ENCODE measurements at regions not wholly inside any gene's neighbourhood (a gene's known extent, or its start where the extent isn't known, plus 50 kb on each side); places are given as distances from the start of the nearest gene placed in this dataset.

DNA sequence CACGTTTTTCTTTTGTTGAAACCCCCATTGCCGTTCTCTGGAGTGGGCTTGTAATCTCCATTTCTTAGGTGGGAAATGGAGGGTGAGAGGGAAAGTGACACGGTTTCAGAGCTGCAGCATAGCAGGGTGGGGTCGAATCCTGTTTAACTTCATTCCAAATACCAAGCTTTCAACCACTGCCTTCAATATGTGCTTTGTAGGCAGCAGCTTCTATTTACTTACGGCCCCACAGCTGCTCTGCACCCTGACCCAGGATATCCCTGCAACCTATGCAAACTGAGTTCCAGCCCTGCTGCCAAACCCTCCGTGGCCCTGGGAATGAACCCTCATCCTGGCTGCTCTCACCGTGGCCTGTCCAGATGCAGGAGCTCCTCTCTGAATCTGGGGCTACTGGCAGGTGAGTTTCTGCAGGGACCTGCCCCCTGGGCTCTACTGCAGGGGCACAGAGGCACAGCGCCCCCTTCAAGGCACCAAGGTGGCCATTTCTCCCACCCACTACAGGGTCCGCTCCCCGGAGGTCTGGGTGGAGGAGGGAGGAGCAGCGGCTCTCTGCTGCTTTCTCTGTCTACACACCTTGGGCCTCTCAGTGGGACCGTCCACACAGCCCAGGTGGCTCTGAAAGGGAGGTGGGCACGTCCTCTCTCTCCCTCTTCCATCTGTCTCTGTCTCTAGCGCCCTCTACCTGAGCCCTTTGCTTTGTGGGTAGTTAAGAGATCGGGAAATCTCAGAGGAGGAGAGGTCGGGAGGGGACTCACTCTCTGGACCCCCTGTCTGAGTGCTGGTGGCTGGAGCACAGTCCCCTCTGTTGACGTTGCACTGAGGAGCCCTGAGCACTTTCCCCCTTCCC lies 279.1 kb downstream of the BRD1 start:
- TF ChIP-seq, protein P1, sequence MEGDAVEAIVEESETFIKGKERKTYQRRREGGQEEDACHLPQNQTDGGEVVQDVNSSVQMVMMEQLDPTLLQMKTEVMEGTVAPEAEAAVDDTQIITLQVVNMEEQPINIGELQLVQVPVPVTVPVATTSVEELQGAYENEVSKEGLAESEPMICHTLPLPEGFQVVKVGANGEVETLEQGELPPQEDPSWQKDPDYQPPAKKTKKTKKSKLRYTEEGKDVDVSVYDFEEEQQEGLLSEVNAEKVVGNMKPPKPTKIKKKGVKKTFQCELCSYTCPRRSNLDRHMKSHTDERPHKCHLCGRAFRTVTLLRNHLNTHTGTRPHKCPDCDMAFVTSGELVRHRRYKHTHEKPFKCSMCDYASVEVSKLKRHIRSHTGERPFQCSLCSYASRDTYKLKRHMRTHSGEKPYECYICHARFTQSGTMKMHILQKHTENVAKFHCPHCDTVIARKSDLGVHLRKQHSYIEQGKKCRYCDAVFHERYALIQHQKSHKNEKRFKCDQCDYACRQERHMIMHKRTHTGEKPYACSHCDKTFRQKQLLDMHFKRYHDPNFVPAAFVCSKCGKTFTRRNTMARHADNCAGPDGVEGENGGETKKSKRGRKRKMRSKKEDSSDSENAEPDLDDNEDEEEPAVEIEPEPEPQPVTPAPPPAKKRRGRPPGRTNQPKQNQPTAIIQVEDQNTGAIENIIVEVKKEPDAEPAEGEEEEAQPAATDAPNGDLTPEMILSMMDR (IDR thresholded peaks at IDR 0.05 in 2 of 3, conservative IDR thresholded peaks at IDR 0.05 in 1 of 3; ENCODE audit: borderline replicate concordance in 1 of 3, insufficient read depth in 1 of 3, low read depth in 2 of 3, low read length in 2 of 3), result peak; percentile 29 to 41 (median 30); a peak in 1 of 6 replicates
- TF ChIP-seq SP1 (IDR thresholded peaks at IDR 0.05; ENCODE audit: low read depth), result no peak
- TF ChIP-seq POLR2A (IDR thresholded peaks at IDR 0.05; ENCODE audit: borderline replicate concordance, extremely low read depth, insufficient read depth, insufficient read length), result no peak
- TF ChIP-seq SRF (IDR thresholded peaks at IDR 0.05; ENCODE audit: low read depth), result no peak
- no peak for TF ChIP-seq ZNF274 (IDR thresholded peaks at IDR 0.05; ENCODE audit: low read depth, low read length)
- TF ChIP-seq, protein P2, sequence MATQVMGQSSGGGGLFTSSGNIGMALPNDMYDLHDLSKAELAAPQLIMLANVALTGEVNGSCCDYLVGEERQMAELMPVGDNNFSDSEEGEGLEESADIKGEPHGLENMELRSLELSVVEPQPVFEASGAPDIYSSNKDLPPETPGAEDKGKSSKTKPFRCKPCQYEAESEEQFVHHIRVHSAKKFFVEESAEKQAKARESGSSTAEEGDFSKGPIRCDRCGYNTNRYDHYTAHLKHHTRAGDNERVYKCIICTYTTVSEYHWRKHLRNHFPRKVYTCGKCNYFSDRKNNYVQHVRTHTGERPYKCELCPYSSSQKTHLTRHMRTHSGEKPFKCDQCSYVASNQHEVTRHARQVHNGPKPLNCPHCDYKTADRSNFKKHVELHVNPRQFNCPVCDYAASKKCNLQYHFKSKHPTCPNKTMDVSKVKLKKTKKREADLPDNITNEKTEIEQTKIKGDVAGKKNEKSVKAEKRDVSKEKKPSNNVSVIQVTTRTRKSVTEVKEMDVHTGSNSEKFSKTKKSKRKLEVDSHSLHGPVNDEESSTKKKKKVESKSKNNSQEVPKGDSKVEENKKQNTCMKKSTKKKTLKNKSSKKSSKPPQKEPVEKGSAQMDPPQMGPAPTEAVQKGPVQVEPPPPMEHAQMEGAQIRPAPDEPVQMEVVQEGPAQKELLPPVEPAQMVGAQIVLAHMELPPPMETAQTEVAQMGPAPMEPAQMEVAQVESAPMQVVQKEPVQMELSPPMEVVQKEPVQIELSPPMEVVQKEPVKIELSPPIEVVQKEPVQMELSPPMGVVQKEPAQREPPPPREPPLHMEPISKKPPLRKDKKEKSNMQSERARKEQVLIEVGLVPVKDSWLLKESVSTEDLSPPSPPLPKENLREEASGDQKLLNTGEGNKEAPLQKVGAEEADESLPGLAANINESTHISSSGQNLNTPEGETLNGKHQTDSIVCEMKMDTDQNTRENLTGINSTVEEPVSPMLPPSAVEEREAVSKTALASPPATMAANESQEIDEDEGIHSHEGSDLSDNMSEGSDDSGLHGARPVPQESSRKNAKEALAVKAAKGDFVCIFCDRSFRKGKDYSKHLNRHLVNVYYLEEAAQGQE (IDR thresholded peaks at IDR 0.05; ENCODE audit: low read depth), result no peak
